NCI-H2227 (cell line): ENCODE measurements at regions not wholly inside any gene's neighbourhood (a gene's known extent, or its start where the extent isn't known, plus 50 kb on each side); places are given as distances from the start of the nearest gene placed in this dataset.
"Not testable (repeated sequence)": the region's sequence is repeated elsewhere in the genome, so short reads cannot be mapped to it uniquely, and the experiment has no call there.

Experiments used
- DNase-seq: peaks from one replicate; lab custom pipeline; 2025; ENCODE audit not compliant: unreplicated experiment; lab: John Stamatoyannopoulos, UW

GRCh38 chr10:85105614-85106255, 777.3 kb downstream of the CCSER2 start:
- no peak for DNase-seq

GRCh38 chr10:85111271-85111670, 782.9 kb downstream of the CCSER2 start:
- no peak for DNase-seq

DNA sequence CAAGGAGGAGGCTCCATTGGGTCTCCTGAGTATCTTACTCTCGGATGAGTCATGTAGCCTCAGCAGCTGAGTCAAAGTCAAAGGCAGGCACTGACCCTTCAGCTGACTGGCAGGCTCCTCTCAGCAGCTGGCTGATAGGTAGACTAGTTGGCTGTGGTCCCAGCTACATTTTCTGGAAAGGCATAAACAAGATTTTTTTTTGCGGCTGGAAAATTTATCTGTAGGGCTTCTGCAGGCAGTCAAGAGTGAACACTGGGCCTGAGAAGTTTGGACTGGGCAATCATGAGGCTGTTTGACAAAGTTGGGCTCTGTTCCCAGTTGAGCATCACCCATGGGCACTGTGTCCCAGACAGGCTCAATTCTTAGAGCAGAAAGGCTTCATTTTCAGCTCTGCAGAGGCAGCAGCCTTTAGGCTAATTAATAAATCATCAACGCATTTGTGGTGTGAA, 796.2 kb downstream of the CCSER2 start:
- DNase-seq: no peak

DNA sequence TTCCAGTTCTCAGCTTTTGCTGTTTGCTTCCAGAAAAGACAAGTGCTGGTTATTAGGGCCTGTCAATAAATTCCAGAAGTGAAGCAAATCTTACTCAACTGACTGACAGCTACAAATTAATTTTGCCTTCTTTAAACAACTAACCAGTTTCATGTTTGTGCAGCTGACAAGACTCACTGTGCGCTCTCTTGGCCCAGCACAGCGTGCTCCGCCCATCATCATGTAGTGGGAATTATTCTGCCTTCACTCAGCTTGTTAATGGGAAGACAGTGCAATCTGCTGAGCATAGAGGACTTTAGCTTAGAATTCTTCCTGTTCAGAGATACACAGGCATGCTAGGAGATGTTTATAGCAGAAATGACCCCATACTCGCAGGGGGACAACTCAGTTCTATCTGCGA, 808.9 kb downstream of the CCSER2 start:
- DNase-seq: no peak

GRCh38 chr10:85138046-85138445, 809.7 kb downstream of the CCSER2 start:
- DNase-seq: no peak

DNA sequence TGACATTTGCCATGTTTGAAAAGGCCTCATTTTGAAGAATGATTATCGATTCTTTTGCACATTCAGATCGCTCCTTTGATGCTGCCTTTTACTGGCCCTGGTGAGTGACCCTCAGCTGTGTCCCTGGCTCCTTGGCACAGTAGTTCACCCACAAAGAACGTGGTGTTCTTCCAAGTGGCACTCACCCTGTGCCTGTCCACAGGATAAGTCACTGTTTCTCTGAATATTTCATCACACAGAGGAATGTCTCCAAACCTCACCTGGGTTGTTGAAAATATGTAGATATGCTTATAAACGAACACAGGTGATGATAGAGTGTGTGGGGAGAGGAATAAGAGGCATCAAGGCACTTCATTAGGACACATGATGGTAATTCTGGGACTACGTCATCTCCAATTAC, 810.7 kb downstream of the CCSER2 start:
- no peak for DNase-seq

- DNase-seq: not testable (repeated sequence)
These were observed 813.1 kb downstream of the CCSER2 start for GRCh38 chr10:85141520-85141919.

- no peak for DNase-seq
These were observed 817.6 kb downstream of the CCSER2 start for GRCh38 chr10:85145966-85146365.

GRCh38 chr10:85147346-85148250, 819.2 kb downstream of the CCSER2 start:
- DNase-seq: no peak

DNA sequence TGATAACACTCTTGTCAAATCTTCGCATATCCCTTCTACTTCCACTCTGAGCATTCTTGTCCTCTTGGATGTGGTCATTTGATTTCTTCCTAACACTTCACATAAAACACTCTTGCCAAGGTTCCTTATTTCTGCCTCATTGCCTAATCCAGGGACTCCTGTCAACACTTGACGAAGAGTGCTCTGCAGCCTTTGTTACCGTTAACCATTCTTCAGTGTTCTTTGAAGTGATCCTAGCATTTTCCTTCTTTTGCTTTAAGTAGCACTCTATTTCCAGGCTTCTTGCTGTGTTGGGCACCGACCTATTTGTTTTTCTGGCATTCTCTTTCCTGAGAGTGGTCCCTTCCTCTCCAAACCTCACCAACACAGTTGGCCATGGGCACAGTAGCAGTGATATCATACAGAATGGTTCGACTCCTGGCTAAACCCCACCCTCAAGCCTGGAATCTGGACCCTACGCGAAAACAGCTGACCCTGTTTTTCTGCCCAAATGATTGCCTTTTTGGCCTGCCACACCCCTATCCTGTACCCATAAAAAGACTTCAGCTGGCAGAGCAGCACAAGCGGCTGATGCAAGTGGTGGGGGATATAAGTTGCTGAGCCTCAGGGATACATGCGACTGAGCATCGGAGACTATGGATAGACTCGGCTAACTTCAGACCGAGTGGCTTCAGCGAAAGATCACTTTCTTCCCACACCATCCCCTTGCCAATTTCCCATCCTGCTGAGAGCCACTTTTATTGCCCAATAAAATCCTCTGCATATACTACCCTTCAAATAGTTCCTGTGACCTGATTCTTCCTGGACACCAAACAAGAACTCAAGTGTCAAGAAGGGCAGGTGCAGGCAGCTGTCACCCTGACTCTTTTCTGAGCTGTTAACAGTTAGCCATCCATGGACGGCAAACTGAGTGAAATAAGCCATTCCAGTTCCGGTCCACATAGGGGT, 820.6 kb downstream of the CCSER2 start:
- DNase-seq: no peak

DNA sequence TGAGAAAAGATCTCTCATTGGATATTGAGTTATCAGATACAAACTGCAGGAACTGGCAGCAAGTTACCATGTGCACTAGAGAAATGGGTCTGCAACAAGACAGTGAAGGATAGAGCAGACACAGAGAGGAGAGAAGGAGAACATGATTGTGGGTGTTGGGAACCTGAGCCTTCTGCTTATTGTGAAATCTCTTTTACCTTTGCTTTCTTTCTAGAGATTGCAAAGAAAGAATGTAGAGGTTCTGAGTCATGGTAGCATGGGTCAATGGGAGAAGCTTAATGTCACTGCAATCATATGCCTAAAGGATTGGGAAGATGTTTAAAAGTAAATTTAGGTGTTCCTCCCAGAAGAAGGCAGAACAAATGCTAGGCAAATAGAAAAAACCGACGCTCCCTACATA, 821.4 kb downstream of the CCSER2 start:
- no peak for DNase-seq

GRCh38 chr10:85151506-85151905, 823.1 kb downstream of the CCSER2 start:
- DNase-seq: no peak

- DNase-seq: no peak
These were observed 824.1 kb downstream of the CCSER2 start for GRCh38 chr10:85152496-85152895.

DNA sequence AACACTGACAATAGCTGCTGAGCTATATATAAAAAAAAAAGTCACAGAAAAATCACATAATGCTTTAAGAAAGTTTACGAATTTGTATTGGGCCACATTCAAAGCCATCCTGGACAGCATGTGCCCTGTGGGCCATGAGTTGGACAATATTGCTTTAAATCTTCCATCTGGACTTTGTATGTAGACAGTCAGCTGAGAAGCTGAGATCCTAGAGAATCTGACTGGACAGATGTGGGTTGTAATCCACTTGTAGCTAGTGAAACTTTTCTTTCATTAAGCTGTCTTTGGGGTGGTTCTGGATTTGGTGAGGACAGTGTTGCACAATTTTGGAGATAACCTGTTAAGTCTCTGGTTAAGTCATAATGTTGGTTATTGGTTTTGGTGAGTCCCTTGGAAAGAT, 824.5 kb downstream of the CCSER2 start:
- DNase-seq: no peak

- DNase-seq: no peak
These were observed 828.8 kb downstream of the CCSER2 start for GRCh38 chr10:85157206-85157605.

- DNase-seq: no peak
These were observed 839.9 kb downstream of the CCSER2 start for GRCh38 chr10:85168243-85168642.

- no peak for DNase-seq
These were observed 841.6 kb downstream of the CCSER2 start for GRCh38 chr10:85170026-85170425.

DNA sequence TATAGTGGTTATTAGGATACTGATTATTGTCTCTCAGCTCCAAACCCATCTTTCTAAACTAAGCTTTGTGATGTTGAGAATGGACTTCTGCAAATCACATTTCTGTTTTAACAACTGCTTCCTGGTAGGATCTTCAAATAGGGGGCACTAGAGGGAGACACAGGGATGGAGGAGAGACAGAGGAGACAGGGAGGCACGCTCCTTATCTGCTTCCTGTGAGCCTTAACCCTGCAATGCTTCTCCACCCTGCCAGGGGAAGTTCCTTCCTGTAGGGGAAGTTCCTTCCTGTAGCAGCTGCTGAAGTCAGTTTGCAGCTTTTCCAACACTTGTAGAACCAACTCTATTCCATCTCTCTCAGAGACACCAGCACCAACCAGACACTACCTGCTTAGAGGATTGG, 847.2 kb downstream of the CCSER2 start:
- no peak for DNase-seq

DNA sequence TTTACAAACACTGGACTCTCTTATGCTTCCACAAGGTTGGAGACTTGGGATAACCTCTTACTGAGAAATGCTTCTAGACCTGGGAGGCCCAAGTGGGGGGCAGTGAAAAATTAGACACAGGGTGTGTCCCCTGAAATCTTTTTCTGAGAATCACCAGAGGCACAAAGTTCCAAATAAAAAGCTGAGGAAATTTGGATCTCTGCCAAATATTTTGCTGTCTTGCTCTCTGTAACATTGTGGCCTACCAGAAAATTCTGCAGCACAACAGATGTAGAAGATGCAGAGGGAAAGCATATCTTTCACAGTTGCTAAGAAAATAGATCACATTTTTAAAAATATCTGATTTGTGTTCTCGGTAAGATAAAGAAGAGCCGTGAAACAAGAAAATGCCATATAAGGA, 849.4 kb downstream of the CCSER2 start:
- no peak for DNase-seq

- no peak for DNase-seq
These were observed 858.7 kb downstream of the CCSER2 start for GRCh38 chr10:85187047-85187446.

GRCh38 chr10:85188770-85189484, 860.5 kb downstream of the CCSER2 start:
- DNase-seq: no peak
